ENCODE measurements at regions not wholly inside any gene's neighbourhood (a gene's known extent, or its start where the extent isn't known, plus 50 kb on each side); places are given as distances from the start of the nearest gene placed in this dataset.
"Not testable (repeated sequence)": the region's sequence is repeated elsewhere in the genome, so short reads cannot be mapped to it uniquely, and the experiment has no call there.

DNA sequence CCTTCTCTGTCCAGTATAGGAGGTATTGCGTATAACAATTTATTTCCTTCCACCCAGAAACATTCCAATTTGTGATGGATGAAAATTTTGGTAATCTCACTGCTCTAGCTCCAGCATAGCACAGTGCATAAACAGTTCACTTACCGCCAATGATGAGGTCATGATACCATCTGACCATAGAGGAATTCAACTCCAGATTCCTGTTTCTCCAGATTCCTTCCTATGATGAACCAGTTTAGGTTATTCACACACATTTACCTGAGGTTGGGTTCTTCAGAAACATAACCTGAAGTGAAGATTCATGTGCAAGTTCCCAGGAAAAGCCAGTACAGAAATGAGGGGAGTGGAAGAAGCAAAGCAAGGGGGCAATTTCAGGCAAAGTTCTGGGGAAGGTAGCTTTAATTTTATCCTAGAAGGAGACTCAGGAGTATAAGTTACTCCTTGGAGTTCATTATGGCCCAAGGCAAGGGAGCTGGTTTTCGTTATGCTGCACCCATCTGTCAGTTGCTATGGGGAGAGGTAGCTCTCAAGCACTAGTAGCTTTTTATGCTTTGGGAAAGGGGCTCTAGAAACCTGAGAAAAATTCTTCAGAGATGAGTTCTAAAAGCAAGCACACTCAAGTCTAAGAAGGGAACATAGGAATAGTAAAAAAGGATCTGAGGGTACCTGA, 121.6 kb downstream of the CASP12 start:
- no peak for DNase-seq (ENCODE audit: low read depth in 2 of 2)

DNA sequence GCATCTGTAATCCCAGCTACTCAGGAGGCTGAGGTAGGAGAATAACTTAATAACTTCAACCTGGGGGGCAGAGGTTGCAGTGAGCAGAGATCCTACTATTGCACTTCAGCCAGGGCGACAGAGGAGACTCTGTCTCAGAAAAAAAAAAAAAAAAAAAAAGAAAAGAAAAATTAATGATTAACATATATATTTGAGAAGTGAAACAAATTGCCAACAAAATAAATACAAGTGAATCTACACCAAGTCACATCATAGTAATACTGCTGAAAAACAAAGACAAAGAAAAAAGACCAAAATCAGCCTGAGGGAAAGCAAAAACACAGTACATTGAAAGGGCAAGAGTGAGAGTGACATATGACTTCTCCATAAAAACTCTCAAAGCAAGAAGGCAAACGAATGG, 123.7 kb downstream of the CASP12 start:
- no peak for DNase-seq (ENCODE audit: low read depth in 2 of 2)

DNA sequence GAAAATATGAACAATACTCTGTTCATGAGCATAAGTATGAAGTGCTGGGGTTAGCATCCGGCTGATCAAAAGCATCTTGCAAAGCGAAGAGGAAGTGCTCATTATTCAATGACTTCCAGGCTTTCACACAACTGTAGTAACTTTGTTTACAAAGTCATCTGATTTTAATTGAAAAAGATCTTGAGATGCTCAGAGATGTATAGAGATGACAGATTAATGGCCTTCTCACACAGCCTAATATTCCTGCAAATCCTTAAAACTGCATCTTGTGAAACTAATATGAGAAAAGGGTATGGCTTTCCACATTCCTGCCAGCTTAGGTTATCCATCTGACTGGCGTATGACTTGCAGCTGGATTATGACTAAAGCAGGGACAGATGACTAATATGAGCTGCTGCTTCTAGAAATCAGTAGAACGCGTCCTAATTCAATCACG, 125.4 kb downstream of the CASP12 start:
- DNase-seq (ENCODE audit: low read depth in 2 of 2) = peak; percentile 87 to 91

DNA sequence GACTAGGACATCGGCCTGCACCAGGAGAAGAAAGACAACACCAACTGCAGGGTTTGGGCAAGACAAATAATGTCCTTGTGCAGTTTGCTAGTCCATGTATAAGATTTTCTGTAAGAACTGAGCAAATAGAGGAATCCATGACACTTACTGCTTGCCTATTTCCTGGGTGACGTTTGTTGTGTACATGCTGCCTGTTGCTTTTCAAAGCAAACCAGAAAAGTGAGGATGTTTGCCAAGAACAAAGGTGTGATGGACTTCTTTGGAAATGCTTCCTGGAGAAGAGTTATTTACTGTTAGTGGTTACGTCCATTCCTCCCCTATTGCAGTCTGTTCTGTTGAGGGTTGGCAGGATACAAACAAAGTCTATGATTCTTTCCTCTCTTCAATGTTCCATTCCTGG, 126.5 kb downstream of the CASP12 start:
- no peak for DNase-seq (ENCODE audit: low read depth in 2 of 2)

DNA sequence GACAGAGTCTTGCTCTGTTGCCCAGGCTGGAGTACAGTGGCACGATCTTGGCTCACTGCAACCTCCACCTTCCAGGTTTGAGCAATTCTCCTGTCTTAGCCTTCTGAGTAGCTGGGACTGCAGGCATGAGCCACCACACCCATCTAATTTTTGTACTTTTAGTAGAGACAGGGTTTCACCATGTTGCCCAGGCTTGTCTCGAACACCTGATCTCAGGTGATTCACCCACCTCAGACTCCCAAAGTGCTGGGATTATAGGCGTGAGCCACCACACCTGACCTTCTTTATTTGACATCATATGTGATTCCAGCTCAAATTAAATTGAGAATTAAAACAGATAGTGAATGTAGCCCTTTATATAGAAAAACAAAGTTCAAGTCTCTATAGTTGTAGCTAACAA, 127.2 kb downstream of the CASP12 start:
- DNase-seq (ENCODE audit: low read depth in 2 of 2) = not testable (repeated sequence)

DNA sequence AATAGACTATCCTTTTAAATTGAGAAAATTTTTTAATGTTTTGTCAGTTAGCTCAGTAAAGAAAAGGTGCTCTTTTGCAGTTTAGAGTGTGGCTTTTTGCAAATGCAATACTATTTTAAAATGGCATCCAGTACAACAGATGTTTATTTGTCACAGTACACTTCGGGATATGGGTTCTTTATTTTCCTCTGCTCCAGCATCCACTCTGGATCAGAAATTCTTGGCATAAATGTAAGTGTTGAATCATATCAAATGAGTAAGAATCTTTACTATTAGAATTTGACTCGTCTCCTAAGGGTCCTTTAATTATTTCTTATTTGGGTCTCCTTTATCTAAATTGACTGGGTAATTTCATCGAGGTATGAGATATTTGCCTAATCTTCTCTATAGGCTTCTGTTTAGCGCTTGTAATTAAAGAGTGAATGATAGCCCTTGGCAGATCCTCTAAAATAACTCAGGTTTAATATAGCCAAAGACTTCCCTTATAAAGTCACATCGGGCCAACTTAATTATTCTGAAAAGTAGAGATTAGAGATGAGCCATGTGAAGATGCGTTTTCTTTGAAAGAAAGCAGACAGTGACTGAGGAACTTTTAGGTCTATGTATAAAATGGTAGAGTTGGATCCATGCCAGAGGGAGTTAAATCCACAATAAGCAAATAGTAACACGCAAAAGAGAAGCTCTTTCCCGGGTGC, 132.7 kb downstream of the CASP12 start:
- no peak for DNase-seq (ENCODE audit: low read depth in 2 of 2)

DNA sequence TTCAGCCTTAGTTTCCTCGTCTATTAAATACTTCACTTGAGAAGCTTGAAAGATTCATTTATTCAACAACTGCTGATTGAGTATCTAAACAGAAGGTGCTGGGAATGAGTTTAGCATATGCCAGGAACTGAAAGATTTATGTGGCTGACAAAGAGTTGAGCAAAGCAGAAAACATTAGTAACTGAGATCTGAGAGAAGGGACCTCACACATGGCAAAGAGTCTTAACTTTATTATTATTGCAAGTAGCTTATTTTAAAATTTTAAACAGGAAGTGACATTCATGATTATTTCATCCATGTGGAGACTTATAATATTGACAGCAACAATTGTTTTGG, 133.6 kb downstream of the CASP12 start:
- DNase-seq (ENCODE audit: low read depth in 2 of 2) = no peak

DNA sequence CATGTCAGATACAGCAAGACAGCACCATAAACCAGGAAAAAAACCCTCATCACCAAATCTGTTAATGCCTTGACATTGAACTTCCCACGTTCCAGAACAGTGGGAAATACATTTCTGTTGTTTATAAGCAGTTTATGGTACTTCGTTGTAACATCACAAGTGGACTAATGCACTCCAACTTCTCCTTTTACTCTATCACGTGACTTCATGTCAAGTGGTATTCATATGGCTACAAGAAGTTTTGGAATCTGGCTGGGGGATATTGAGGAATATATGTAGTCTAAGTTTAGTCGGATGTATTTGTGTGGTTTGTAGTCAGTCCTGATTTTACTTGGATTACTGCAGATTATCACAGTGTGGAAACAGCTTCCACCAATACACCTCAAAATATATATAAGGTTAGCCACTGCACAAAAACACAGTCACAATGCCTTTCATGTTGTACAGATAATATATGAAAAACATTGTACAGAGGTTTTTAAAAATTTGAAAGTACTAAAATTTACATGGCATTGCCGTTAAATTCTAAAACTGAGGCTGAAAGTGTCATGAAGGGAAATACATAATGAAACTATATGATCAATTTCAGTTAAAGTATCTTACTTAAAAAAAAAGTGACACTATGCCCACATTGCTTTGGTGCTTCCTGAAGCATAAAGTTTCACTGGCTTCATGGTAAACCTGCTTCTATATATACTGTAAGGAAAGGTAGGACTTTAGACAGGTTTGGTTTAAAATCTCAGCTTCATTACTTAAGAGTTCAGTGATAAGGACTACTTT, 134.1 kb downstream of the CASP12 start:
- no peak for DNase-seq (ENCODE audit: low read depth in 2 of 2)

DNA sequence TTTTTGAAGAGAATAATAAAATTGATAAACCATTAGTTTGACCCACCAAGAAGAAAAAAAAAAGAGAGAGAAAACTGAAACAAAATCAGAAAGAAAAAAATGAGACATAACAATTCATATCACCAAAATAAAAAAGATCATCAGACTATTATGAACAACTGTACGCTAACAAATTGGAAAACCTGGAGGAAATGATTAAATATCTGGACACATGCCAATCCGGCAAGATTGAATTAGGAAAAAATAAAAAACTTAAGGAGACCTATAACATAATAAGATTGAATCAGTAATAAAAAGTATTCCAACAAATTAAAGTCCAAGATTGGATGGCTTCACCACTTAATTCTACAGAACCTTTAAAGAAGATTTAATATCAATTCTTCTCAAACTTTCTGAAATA, 136.7 kb downstream of the CASP12 start:
- no peak for DNase-seq (ENCODE audit: low read depth in 2 of 2)

DNA sequence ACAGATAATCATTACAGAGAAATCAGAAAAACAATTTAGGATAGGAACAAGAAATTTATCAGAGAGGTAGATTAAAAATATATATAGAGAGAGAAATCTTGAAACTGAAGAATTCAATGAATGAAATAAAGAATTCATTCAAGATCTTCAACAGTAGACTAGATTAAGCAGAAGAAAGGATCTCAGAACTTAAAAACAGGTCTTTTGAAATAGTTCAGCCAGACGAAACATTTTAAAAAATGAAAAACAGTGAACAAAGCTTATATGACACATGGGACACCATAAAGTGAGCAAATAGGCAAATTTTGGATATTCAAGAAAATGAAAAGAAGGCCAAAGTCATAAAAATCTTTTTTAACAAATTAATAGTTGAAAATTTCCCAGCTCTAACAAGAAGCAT, 138.8 kb downstream of the CASP12 start:
- no peak for DNase-seq (ENCODE audit: low read depth in 2 of 2)

DNA sequence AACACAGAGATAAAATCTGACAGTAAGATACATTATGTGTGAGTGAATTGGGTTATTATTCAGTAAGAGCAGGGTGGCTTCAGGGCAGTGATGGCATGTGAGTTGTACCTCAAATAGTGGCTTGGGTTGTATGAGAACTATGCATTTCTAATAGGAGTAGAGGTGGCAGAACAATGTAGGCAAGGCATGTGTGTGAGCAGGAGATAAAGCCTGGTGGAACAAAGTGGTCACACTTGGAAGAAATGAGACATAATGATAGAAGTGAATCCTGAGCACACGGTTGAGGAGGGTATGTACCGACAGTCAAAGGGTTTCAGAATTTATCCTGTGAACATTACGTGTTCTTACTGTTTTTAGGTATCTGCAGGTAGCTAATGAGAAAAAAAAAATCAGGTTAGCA, 159.3 kb downstream of the CASP12 start:
- DNase-seq (ENCODE audit: low read depth in 2 of 2) = no peak

DNA sequence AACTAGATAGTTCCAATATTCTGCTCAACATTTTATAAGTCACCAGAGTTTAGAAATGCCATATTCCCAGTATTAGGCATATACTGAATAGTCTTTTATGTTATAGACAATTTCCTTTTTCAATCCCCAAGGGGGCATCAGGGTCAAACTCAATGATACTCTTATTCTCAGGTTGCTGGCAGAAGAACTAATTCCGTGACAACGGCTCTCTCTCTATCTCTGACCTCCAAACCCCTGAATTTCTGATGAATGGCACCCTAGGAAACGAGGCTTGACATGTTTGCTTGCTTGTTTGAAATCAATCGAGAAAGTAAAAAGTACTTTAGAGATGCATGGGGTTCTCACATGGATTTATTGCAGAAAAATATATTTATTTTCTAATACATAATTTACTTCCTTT, 160.1 kb downstream of the CASP12 start:
- no peak for DNase-seq (ENCODE audit: low read depth in 2 of 2)

DNA sequence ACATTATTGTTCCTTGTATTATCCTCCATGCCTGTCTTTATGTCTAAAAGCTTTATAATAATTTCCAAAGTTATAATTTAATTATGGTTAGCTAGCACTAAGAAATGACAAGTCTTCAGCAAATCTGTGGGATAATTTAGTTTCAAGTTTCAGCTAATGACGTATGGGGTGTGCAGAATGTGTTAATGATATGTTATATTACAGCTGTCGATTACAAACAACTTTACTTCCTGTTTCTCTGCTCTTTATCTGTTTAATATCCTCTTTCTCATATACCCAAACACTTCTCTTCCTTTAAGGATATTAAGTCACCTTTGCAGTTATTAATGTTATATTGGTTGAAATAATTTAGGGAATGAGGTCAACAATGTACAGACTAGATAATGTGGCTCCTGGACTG, 161.8 kb downstream of the CASP12 start:
- no peak for DNase-seq (ENCODE audit: low read depth in 2 of 2)

DNA sequence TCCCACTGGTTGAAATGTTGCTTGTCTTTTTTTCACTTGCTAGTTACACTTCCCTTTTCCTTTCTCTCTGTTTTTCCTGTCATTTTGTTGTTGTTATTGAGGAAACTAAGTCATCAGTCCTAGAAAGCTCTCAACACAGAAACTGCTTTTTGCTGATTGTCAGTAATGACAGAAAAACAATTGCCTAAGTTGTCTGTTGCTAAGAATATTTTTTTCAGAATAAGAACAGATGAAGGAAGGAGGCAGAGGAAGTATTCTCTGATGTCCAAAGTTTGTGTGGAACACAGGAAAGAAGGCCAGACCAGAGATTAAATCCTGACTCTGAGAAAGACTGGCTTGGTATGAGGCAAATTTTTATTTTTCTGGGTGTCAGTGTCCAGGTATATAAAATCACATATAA, 163.3 kb downstream of the CASP12 start:
- no peak for DNase-seq (ENCODE audit: low read depth in 2 of 2)

DNA sequence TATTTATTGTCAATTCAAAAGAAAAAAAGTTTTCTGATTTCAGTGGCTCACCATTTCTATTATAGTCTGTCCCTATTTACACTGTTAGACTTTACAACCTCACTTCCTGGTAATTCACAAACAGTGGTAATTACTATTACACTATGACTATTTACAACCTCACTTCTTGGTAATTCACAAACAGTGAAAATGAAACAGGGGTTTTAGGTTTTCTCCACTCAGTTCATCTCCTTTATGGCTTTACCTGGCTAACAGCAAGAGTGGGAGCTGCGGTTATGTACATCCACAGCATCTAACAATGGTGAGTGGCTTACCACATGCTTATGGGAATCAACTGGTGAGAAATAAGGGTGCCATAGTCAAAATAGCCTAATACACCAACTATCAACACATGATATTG, 166.4 kb downstream of the CASP12 start:
- no peak for DNase-seq (ENCODE audit: low read depth in 2 of 2)

DNA sequence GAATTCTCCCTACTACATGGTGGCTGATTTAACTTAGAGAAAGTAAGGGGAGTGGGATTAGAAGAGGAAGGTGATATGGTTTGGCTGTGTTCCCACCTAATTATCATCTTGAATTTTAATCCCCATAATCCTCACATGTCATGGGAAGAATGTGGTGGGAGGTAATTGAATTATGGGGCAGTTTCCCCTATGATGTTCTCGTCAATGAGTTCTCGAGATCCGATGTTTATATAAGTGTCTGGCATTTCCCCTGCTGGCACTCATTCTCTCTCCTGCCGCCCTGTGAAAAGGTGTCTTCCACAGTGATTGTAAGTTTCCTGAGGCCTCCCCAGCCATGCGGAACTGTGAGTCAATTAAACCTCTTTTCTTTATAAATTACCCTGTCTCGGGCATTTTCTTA, 169.3 kb downstream of the CASP12 start:
- no peak for DNase-seq (ENCODE audit: low read depth in 2 of 2)

DNA sequence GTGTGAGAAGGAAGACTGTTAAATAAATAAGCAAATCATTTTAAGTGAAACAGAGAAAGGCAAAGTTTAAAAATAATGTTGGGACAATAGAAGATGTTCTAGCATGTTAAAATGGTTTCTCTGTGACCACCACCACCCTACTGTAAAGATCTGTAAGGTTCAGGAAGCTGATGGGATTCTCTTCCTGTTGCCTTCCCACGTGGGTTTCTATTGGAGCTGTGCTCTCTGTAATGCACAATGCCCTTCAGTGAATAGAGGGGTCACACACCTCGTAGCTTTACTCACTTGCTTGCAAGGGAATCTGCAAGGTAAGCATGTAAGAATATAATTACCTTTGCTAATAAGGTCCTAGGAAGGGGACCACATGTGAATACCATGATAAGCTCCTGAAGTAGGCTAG, 170.5 kb downstream of the CASP12 start:
- no peak for DNase-seq (ENCODE audit: low read depth in 2 of 2)

DNA sequence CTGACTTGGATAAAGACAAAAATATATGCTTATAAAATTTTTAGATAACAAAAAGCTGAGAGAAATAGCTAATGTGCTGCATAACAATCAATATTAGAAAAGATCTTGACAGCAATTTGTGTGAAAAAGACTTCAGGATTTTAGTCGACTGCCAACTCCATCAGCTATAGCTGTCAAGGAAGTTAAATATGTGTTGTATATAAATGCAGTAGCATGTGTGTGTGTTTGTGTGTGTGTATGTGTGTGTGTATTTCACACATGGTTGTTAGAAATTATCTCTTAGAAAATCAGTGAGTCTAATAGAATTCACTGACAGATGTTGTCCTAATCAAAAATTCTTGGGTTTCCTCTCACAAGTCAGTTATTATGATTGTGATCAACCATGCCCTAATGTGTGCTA, 171.2 kb downstream of the CASP12 start:
- DNase-seq (ENCODE audit: low read depth in 2 of 2) = no peak

DNA sequence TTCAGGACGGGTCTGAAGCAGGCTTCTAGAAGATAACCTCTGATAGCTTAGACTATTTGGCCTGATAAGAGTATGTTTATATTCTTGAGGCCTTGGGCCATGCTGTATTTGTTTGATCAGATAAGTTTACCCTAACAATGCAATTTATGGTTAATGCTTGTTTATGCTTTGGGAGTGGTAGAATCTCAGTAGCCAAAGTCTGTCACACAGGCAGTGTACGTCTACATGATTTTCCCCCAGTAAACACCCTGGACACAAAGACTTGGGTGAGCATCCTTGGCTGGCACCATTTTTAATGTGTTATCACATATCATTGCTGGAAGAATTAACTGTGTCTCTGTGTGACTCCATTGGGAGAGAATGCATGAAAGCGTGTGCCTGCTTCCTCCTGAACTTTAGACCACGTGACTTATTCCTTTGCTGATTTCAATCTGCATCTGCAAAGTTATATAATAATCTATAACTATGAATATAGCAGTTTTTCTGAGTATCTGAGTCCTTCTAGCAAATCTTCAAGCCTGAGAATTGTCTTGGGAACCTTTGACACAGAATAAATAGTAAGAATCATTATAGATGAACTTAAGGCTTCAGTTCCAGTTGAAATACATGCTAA, 172.4 kb downstream of the CASP12 start:
- DNase-seq (ENCODE audit: low read depth in 2 of 2) = no peak

DNA sequence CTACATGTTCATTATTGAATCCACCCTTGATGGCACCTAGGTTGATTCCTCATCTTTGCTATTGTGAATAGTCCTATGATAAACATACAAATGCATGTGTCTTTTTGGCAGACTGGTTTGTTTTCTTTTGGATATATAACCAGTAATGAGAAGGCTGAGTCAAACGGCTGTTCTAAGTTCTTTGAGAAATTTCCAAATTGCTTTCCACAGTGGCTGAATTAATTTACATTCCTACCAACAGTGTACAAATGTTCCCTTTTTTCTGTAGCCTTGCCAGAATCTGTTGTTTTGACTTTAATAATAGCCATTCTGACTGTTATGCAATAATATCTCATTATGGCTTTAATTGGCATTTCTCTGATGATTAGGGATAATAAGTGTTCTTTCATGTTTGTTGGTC, 184.9 kb downstream of the CASP12 start:
- DNase-seq (ENCODE audit: low read depth in 2 of 2) = no peak

DNA sequence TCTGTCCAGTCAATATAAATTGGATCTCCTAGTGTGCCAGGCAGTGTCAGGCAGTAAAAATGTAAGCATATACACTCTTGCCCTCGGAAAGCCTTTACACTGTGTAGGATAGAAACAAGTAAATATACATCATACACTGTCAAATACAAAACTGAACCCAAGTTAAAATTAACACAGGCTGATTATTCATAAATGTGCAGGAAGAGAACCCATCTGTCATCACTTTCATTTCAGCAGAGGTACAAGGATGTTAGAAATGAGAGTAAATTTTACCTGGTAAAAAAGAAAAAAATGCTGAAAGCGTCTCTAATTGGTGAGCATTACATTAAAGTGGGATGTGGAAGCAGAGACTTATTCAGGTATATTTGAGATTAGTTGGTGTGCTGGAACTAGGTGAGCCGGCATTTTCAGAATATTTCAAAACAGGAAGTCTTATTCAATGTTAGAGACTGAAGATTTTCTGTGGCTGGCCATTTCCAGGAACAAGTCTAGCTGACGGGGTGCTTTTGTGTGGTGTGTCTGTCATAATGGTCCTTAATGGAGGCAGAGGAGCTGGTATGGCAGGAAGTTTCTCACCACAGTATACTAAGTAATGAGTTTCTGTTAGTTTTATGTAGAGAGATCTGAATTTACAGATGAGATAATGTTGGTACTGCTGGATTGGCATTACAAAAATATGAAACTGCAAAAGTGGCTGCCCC, 192.6 kb downstream of the CASP12 start:
- DNase-seq (ENCODE audit: low read depth in 2 of 2) = no peak

DNA sequence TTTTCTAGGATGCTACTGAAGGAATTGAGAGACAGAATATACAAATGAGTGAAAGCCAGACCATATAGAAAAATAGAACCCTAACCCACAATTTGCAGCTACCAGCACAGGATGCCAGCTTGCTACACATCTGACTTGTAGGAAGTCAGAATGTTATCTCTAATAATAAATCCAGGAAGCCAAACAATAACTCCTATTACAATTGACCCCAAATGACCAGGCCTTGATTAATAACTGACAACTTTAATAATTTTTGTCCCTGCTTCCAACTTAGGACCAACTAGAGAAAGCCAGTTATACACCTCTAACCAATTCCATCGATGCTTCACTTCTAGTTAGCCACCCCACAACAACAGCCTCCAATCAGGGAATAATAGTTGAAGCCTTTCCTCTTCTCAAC, 193.4 kb downstream of the CASP12 start:
- DNase-seq (ENCODE audit: low read depth in 2 of 2) = no peak
